Left hindlimb (tissue), 1 donor: ENCODE measurements at regions not wholly inside any gene's neighbourhood (a gene's known extent, or its start where the extent isn't known, plus 50 kb on each side); places are given as distances from the start of the nearest gene placed in this dataset.

ENCODE experiments used
- DNase-seq: peaks from one replicate; pipeline ENCODE4 v3.0.0-alpha.2; 2018

- no peak for DNase-seq
These were observed 200.1 kb upstream of the SIX2 start for GRCh38 chr2:45209302-45209701.

GRCh38 chr2:45207101-45207500 lies 197.8 kb upstream of the SIX2 start:
- no peak for DNase-seq

- no peak for DNase-seq
These were observed 196.7 kb upstream of the SIX2 start for GRCh38 chr2:45205985-45206384.

- no peak for DNase-seq
These were observed 196.2 kb upstream of the SIX2 start for GRCh38 chr2:45205480-45205879.

- no peak for DNase-seq
These were observed 194.1 kb upstream of the SIX2 start for GRCh38 chr2:45203400-45203799.

GRCh38 chr2:45199973-45200372 lies 190.7 kb upstream of the SIX2 start:
- peak; percentile 54 for DNase-seq

- no peak for DNase-seq
These were observed 186.7 kb upstream of the SIX2 start for GRCh38 chr2:45195916-45196315.

- DNase-seq = no peak
These were observed 185.3 kb upstream of the SIX2 start for GRCh38 chr2:45194596-45194995.

GRCh38 chr2:45193581-45193980 lies 184.3 kb upstream of the SIX2 start:
- DNase-seq = no peak

GRCh38 chr2:45192991-45193390 lies 183.7 kb upstream of the SIX2 start:
- peak; percentile 54 for DNase-seq

GRCh38 chr2:45192481-45192880 lies 183.2 kb upstream of the SIX2 start:
- no peak for DNase-seq

GRCh38 chr2:45191976-45192375 lies 182.7 kb upstream of the SIX2 start:
- DNase-seq = peak; percentile 86

GRCh38 chr2:45191146-45191863 lies 182.1 kb upstream of the SIX2 start:
- peak; percentile 78 for DNase-seq

GRCh38 chr2:45190481-45190942 lies 181.3 kb upstream of the SIX2 start:
- DNase-seq = peak; percentile 55

- DNase-seq = no peak
These were observed 175.4 kb upstream of the SIX2 start for GRCh38 chr2:45184606-45185005.

GRCh38 chr2:45182667-45183295 lies 173.5 kb upstream of the SIX2 start:
- DNase-seq = peak; percentile 55

GRCh38 chr2:45180779-45181178 lies 171.5 kb upstream of the SIX2 start:
- no peak for DNase-seq

GRCh38 chr2:45180033-45180746 lies 170.9 kb upstream of the SIX2 start:
- DNase-seq = no peak

- DNase-seq = no peak
These were observed 169.6 kb upstream of the SIX2 start for GRCh38 chr2:45178854-45179253.

GRCh38 chr2:45178359-45178758 lies 169.1 kb upstream of the SIX2 start:
- DNase-seq = no peak

GRCh38 chr2:45177870-45178269 lies 168.6 kb upstream of the SIX2 start:
- DNase-seq = no peak

GRCh38 chr2:45176390-45176789 lies 167.1 kb upstream of the SIX2 start:
- no peak for DNase-seq

GRCh38 chr2:45173513-45173912 lies 164.3 kb upstream of the SIX2 start:
- no peak for DNase-seq
